ENCODE measurements at regions not wholly inside any gene's neighbourhood (a gene's known extent, or its start where the extent isn't known, plus 50 kb on each side); places are given as distances from the start of the nearest gene placed in this dataset.

DNA sequence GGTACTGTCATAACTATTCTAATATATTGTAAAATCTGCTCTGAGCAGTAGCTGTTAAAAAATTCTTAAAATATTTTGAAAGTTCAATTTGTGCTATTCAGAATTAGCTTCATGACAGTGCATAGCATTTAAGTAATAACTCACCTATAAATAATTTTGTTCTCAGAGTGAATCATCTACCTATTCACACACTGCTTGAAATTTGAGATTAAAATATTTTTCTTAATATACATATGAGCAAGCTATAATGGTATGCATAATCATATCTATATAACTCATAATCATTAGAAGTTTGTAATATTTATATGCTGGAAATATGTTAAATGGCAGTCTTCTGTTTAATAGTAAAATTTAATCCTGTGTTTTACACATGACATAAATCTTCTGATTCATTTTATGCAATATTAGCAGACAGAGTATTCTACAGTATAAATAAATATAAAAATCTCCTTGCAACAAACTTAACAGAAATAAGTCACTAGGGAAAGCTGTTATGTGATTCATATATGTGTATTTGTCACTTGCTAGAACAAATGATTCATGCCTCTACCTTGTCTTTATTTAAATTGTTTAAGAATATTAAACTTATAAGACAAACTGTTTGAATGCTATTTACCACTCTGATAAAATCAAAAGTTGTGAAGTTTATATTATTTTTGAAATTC is 710.8 kb downstream of the PLOD2 start:
- no peak for TF ChIP-seq HNF4G (IDR thresholded peaks at IDR 0.05)
- TF ChIP-seq, protein P1, sequence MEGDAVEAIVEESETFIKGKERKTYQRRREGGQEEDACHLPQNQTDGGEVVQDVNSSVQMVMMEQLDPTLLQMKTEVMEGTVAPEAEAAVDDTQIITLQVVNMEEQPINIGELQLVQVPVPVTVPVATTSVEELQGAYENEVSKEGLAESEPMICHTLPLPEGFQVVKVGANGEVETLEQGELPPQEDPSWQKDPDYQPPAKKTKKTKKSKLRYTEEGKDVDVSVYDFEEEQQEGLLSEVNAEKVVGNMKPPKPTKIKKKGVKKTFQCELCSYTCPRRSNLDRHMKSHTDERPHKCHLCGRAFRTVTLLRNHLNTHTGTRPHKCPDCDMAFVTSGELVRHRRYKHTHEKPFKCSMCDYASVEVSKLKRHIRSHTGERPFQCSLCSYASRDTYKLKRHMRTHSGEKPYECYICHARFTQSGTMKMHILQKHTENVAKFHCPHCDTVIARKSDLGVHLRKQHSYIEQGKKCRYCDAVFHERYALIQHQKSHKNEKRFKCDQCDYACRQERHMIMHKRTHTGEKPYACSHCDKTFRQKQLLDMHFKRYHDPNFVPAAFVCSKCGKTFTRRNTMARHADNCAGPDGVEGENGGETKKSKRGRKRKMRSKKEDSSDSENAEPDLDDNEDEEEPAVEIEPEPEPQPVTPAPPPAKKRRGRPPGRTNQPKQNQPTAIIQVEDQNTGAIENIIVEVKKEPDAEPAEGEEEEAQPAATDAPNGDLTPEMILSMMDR (IDR thresholded peaks at IDR 0.05; ENCODE audit: low read depth, low read length, missing input control): no peak
- no peak for TF ChIP-seq RAD21 (IDR thresholded peaks at IDR 0.05)
